ENCODE measurements at regions not wholly inside any gene's neighbourhood (a gene's known extent, or its start where the extent isn't known, plus 50 kb on each side); places are given as distances from the start of the nearest gene placed in this dataset.

DNA sequence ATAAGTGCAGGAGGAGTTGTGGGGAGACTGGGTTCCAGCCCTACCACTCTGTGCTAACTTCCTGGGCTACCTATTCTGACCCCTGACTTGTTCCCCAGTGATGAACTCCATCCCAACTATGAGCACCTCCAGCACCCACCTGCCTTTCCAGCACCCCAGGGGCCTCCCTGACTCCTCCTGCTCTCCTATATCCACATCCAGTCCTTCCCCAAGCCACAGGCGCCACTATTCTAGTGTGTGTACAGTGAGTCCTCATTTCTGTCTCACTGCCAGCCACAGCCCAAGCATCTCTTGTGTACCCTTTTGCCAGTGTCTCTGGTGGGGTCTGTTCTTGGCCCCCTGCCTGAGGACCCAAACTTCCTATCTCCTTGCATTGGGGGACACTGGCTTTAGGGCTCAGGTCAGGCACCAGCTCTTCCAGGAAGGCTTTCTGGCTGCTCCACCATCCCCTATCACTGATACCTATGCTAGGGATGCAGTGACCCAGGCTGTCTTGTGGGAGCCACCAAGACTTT lies 145.2 kb downstream of the INHBB start:
- TF ChIP-seq, protein P1, sequence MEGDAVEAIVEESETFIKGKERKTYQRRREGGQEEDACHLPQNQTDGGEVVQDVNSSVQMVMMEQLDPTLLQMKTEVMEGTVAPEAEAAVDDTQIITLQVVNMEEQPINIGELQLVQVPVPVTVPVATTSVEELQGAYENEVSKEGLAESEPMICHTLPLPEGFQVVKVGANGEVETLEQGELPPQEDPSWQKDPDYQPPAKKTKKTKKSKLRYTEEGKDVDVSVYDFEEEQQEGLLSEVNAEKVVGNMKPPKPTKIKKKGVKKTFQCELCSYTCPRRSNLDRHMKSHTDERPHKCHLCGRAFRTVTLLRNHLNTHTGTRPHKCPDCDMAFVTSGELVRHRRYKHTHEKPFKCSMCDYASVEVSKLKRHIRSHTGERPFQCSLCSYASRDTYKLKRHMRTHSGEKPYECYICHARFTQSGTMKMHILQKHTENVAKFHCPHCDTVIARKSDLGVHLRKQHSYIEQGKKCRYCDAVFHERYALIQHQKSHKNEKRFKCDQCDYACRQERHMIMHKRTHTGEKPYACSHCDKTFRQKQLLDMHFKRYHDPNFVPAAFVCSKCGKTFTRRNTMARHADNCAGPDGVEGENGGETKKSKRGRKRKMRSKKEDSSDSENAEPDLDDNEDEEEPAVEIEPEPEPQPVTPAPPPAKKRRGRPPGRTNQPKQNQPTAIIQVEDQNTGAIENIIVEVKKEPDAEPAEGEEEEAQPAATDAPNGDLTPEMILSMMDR (conservative IDR thresholded peaks at IDR 0.05; ENCODE audit: control insufficient read depth, insufficient read depth, low read depth, low read length), result no peak
- DNase-seq (ENCODE audit: low read depth), result no peak
- H3K4me3 ChIP-seq (ENCODE audit: control insufficient read depth, low read depth, low read length), result no peak overlapping the region

GRCh38 chr2:120493231-120493630 lies 147.3 kb downstream of the INHBB start:
- TF ChIP-seq, protein P1 (conservative IDR thresholded peaks at IDR 0.05; ENCODE audit: control insufficient read depth, insufficient read depth, low read depth, low read length), result no peak
- no peak for DNase-seq (ENCODE audit: low read depth)
- H3K4me3 ChIP-seq (ENCODE audit: control insufficient read depth, low read depth, low read length), result no peak overlapping the region

DNA sequence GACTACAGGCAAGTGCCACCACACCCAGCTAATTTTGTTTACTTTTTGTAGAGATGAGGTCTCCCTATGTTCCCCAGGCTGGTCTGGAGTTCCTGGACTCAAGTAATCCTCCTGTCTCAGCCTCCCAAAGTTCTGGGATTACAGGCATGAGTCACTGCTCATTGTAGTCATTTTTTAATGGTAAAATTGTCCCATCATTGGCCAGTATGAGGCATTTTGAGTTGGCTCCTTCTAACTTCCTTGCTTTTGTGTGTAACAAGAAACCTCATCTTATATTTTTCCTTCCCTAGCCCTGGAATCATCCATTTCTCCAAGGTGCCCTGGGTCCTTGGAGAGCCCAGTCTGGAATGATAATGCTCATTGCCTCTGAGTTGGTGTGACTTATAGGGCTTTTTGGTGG lies 148.5 kb downstream of the INHBB start:
- TF ChIP-seq, protein P1 (conservative IDR thresholded peaks at IDR 0.05; ENCODE audit: control insufficient read depth, insufficient read depth, low read depth, low read length), result no peak
- DNase-seq (ENCODE audit: low read depth), result peak; percentile 18
- H3K4me3 ChIP-seq (ENCODE audit: control insufficient read depth, low read depth, low read length), result no peak overlapping the region

DNA sequence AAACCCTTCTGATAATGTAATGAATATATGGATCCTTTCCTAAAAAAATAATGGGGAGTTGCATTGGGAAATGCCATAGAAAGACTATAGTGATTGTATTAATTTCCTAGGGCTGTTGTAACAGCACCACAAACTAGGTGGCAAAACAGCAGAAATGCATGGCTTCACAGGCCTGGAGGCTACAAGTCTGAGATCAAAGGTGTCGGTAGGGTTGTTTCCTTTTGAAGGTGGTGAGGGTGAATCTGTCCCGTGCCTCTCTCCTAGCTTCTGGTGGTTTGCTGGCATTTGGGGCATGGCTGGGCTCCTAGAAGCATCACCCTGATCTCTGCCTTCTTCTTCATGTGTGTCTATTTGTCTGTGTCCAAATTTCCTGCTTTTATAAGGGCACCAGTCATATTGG lies 149.7 kb downstream of the INHBB start:
- H3K4me3 ChIP-seq (ENCODE audit: control insufficient read depth, low read depth, low read length), result no peak overlapping the region
- TF ChIP-seq, protein P1 (conservative IDR thresholded peaks at IDR 0.05; ENCODE audit: control insufficient read depth, insufficient read depth, low read depth, low read length), result no peak
- DNase-seq (ENCODE audit: low read depth), result no peak

- TF ChIP-seq, protein P1 (conservative IDR thresholded peaks at IDR 0.05; ENCODE audit: control insufficient read depth, insufficient read depth, low read depth, low read length), result no peak
- no peak overlapping the region for H3K4me3 ChIP-seq (ENCODE audit: control insufficient read depth, low read depth, low read length)
- no peak for DNase-seq (ENCODE audit: low read depth)
These were observed 150.3 kb downstream of the INHBB start for GRCh38 chr2:120496235-120496634.

DNA sequence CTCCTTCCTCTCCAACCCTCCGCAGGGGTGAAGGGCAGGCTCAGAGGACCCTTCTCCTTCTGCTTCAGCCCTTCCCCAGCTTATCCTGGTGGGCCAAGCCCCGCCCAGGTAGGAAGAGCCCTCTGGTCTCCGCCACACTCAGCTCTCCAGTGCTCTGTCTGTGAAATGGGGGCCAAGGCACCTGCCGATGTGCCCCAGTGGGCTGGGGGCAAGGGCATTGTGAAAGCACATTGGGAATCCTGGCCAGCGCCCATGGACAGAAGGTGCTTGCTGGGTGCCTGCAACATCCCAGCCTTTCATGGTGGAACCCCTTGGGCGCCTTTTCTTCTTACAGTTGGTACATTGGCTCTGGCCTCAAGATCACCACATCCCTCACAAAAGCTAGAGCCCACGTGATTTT lies 150.8 kb downstream of the INHBB start:
- no peak for DNase-seq (ENCODE audit: low read depth)
- TF ChIP-seq, protein P1 (conservative IDR thresholded peaks at IDR 0.05; ENCODE audit: control insufficient read depth, insufficient read depth, low read depth, low read length), result no peak
- H3K4me3 ChIP-seq (ENCODE audit: control insufficient read depth, low read depth, low read length), result no peak overlapping the region
